ENCODE measurements at regions not wholly inside any gene's neighbourhood (a gene's known extent, or its start where the extent isn't known, plus 50 kb on each side); places are given as distances from the start of the nearest gene placed in this dataset.
"Not testable (repeated sequence)": the region's sequence is repeated elsewhere in the genome, so short reads cannot be mapped to it uniquely, and the experiment has no call there.

GRCh38 chr22:22052548-22053139 lies 70.1 kb upstream of the TOP3B start:
- H3K27ac ChIP-seq (ENCODE audit: low read depth, low read length); H4K20me1 ChIP-seq (ENCODE audit: insufficient read depth); H3K36me3 ChIP-seq (ENCODE audit: control insufficient read depth in 1 of 2, insufficient read depth in 2 of 2, low read length in 2 of 2); H3K27me3 ChIP-seq (ENCODE audit: insufficient read depth, low read length); H3K4me2 ChIP-seq (ENCODE audit: low read length); BruUV-seq (replicated peaks); H3K79me2 ChIP-seq (ENCODE audit: insufficient read depth, low read length); H2AFZ ChIP-seq (ENCODE audit: low read depth, low read length, poor library complexity, severe bottlenecking); intact Hi-C loops (cut with micrococcal nuclease); H3K9ac ChIP-seq (ENCODE audit: low read length); H3K9me2 ChIP-seq (ENCODE audit: insufficient read depth); H3K9me3 ChIP-seq (ENCODE audit: control insufficient read depth in 1 of 2, insufficient read depth in 1 of 2, low read depth in 1 of 2, low read length in 2 of 2); ATAC-seq; H3K4me3 ChIP-seq (replicated peaks in 1 of 2; ENCODE audit: low read depth in 1 of 2, low read length in 2 of 2); DNase-seq (ENCODE audit: low read depth, low spot score); RAD21 ChIA-PET (ENCODE audit: low non-redundant PET in 1 of 2, low total read pairs in 2 of 2, uncharacterized antibody in 2 of 2, unreplicated experiment in 2 of 2); H3K4me1 ChIP-seq (ENCODE audit: control insufficient read depth in 1 of 2, insufficient read depth in 2 of 2, low read length in 2 of 2); POLR2A ChIA-PET: not testable (repeated sequence)
- CTCF ChIA-PET = interaction anchor here (1.5 kb wide), 1 partner anchor 8 kb away, joined by 3 read pairs; no protein-coding TSS in a partner anchor

DNA sequence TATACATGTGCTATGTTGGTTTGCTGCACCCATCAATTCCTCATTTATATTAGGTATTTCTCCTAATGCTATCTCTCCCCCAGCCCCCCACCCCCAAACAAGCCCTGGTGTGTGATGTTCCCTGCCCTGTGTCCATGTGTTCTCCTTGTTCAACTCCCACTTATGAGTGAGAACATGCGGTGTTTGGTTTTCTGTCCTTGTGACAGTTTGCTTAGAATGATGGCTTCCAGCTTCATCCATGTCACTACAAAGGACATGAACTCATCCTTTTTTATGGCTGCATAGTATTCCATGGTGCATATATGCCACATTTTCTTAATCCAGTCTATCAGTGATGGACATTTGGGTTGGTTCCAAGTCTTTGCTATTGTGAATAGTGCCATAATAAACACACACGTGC lies 68.4 kb upstream of the TOP3B start:
- H3K9ac ChIP-seq (ENCODE audit: low read length); RAD21 ChIA-PET (ENCODE audit: low non-redundant PET in 1 of 2, low total read pairs in 2 of 2, uncharacterized antibody in 2 of 2, unreplicated experiment in 2 of 2); CTCF ChIA-PET; H3K9me2 ChIP-seq (ENCODE audit: insufficient read depth); ATAC-seq; POLR2A ChIA-PET; H3K79me2 ChIP-seq (ENCODE audit: insufficient read depth, low read length); H3K27me3 ChIP-seq (ENCODE audit: insufficient read depth, low read length); H3K36me3 ChIP-seq (ENCODE audit: control insufficient read depth in 1 of 2, insufficient read depth in 2 of 2, low read length in 2 of 2); H3K4me2 ChIP-seq (ENCODE audit: low read length); intact Hi-C loops (cut with micrococcal nuclease); DNase-seq (ENCODE audit: low read depth, low spot score); BruUV-seq (replicated peaks); H3K4me1 ChIP-seq (ENCODE audit: control insufficient read depth in 1 of 2, insufficient read depth in 2 of 2, low read length in 2 of 2); H4K20me1 ChIP-seq (ENCODE audit: insufficient read depth); H3K27ac ChIP-seq (ENCODE audit: low read depth, low read length); H3K9me3 ChIP-seq (ENCODE audit: control insufficient read depth in 1 of 2, insufficient read depth in 1 of 2, low read depth in 1 of 2, low read length in 2 of 2); H2AFZ ChIP-seq (ENCODE audit: low read depth, low read length, poor library complexity, severe bottlenecking); H3K4me3 ChIP-seq (replicated peaks in 1 of 2; ENCODE audit: low read depth in 1 of 2, low read length in 2 of 2): not testable (repeated sequence)

GRCh38 chr22:22050141-22050775 lies 67.7 kb upstream of the TOP3B start:
- no peak for TF ChIP-seq EZH2 (IDR thresholded peaks at IDR 0.05)
- no peak for TF ChIP-seq TCF7L2 (IDR thresholded peaks at IDR 0.05; ENCODE audit: borderline replicate concordance, extremely low read depth, insufficient read depth, insufficient read length)
- no peak for TF ChIP-seq SP1 (IDR thresholded peaks at IDR 0.05; ENCODE audit: low read depth)
- TF ChIP-seq JUND (IDR thresholded peaks at IDR 0.05) = no peak
- TF ChIP-seq ZBTB33 (IDR thresholded peaks at IDR 0.05; ENCODE audit: extremely low read depth, insufficient replicate concordance, low read length) = no peak
- H3K9me2 ChIP-seq (ENCODE audit: insufficient read depth) = no peaks in the 10 kb centered on the region
- H3K27me3 ChIP-seq (ENCODE audit: insufficient read depth, low read length) = 0 out of 2 replicates have a peak, but pooled peaks cover 4% of the 10 kb centered on the region
- CTCF ChIA-PET = interaction anchor here (1.7 kb wide), 1 partner anchor 10 kb away, joined by 7 read pairs; no protein-coding TSS in a partner anchor
- DNase-seq (ENCODE audit: low read depth, low spot score) = no peak
- no peaks in the 10 kb centered on the region for H3K79me2 ChIP-seq (ENCODE audit: insufficient read depth, low read length)
- POLR2A ChIA-PET = no interaction called here
- no TSS peak for BruUV-seq (replicated peaks)
- RAD21 ChIA-PET (ENCODE audit: low non-redundant PET in 1 of 2, low total read pairs in 2 of 2, uncharacterized antibody in 2 of 2, unreplicated experiment in 2 of 2) = no interaction called here
- H3K4me1 ChIP-seq (ENCODE audit: control insufficient read depth in 1 of 2, insufficient read depth in 2 of 2, low read length in 2 of 2) = no peaks in the 10 kb centered on the region
- ATAC-seq = no peak
- no peaks in the 10 kb centered on the region for H4K20me1 ChIP-seq (ENCODE audit: insufficient read depth)
- H3K27ac ChIP-seq (ENCODE audit: low read depth, low read length) = no peak overlapping the region
- H3K36me3 ChIP-seq (ENCODE audit: control insufficient read depth in 1 of 2, insufficient read depth in 2 of 2, low read length in 2 of 2) = no peaks in the 10 kb centered on the region
- H3K4me2 ChIP-seq (ENCODE audit: low read length) = no peak overlapping the region
- H2AFZ ChIP-seq (ENCODE audit: low read depth, low read length, poor library complexity, severe bottlenecking) = no peak overlapping the region
- H3K9ac ChIP-seq (ENCODE audit: low read length) = no peak overlapping the region
- intact Hi-C loops (cut with micrococcal nuclease) = no loop called here
- no peak overlapping the region for H3K4me3 ChIP-seq (replicated peaks in 1 of 2; ENCODE audit: low read depth in 1 of 2, low read length in 2 of 2)
- no peaks in the 10 kb centered on the region for H3K9me3 ChIP-seq (ENCODE audit: control insufficient read depth in 1 of 2, insufficient read depth in 1 of 2, low read depth in 1 of 2, low read length in 2 of 2)
